H4 (cell line): ENCODE measurements at regions not wholly inside any gene's neighbourhood (a gene's known extent, or its start where the extent isn't known, plus 50 kb on each side); places are given as distances from the start of the nearest gene placed in this dataset.
"Not testable (repeated sequence)": the region's sequence is repeated elsewhere in the genome, so short reads cannot be mapped to it uniquely, and the experiment has no call there.

Source experiments
- DNase-seq: peaks from one replicate; pipeline ENCODE4 v3.0.0-alpha.2; 2015; ENCODE audit warnings: low spot score

GRCh38 chr3:14252321-14253021 lies 73.9 kb downstream of the LSM3 start:
- no peak for DNase-seq

GRCh38 chr3:14253022-14253706 lies 74.5 kb downstream of the LSM3 start:
- DNase-seq = no peak

- no peak for DNase-seq
These were observed 75.2 kb downstream of the LSM3 start for GRCh38 chr3:14253707-14254382.

GRCh38 chr3:14254812-14255702 lies 76.4 kb downstream of the LSM3 start:
- no peak for DNase-seq

GRCh38 chr3:14256046-14256445 lies 77.4 kb downstream of the LSM3 start:
- no peak for DNase-seq

GRCh38 chr3:14256561-14257342 lies 78.1 kb downstream of the LSM3 start:
- no peak for DNase-seq

GRCh38 chr3:14258906-14259904 lies 80.6 kb downstream of the LSM3 start:
- DNase-seq = no peak

GRCh38 chr3:14260463-14260862 lies 81.8 kb downstream of the LSM3 start:
- DNase-seq = no peak

GRCh38 chr3:14261229-14261628 lies 82.6 kb downstream of the LSM3 start:
- peak; percentile 64 for DNase-seq

- DNase-seq = no peak
These were observed 83.6 kb downstream of the LSM3 start for GRCh38 chr3:14262212-14262611.

GRCh38 chr3:14262867-14263266 lies 84.2 kb downstream of the LSM3 start:
- no peak for DNase-seq

GRCh38 chr3:14263317-14264005 lies 84.8 kb downstream of the LSM3 start:
- no peak for DNase-seq

GRCh38 chr3:14265246-14265962 lies 86.8 kb downstream of the LSM3 start:
- DNase-seq = peak; percentile 82

GRCh38 chr3:14266361-14266760 lies 87.7 kb downstream of the LSM3 start:
- peak; percentile 19 for DNase-seq

- DNase-seq = no peak
These were observed 89.4 kb downstream of the LSM3 start for GRCh38 chr3:14267976-14268375.

- DNase-seq = no peak
These were observed 90.3 kb downstream of the LSM3 start for GRCh38 chr3:14268897-14269296.

GRCh38 chr3:14272041-14272958 lies 93.7 kb downstream of the LSM3 start:
- DNase-seq = not testable (repeated sequence)
